HG02610 (cell line): ENCODE measurements at regions not wholly inside any gene's neighbourhood (a gene's known extent, or its start where the extent isn't known, plus 50 kb on each side); places are given as distances from the start of the nearest gene placed in this dataset.

Experiments
- ATAC-seq: cut with Tn5 transposase; IDR thresholded peaks from one replicate; pipeline ENCODE4 v1.9.1; 2021; ENCODE audit warnings: mild to moderate bottlenecking, moderate library complexity; ENCODE audit not compliant: unreplicated experiment

- no peak for ATAC-seq
Observed at GRCh38 chr5:9927521-9927997, 297.4 kb upstream of the TAS2R1 start.

GRCh38 chr5:9927106-9927505, 297.0 kb upstream of the TAS2R1 start:
- no peak for ATAC-seq

- no peak for ATAC-seq
Observed at GRCh38 chr5:9924614-9925013, 294.5 kb upstream of the TAS2R1 start.

GRCh38 chr5:9922719-9923118, 292.6 kb upstream of the TAS2R1 start:
- no peak for ATAC-seq

GRCh38 chr5:9920697-9921096, 290.5 kb upstream of the TAS2R1 start:
- no peak for ATAC-seq

- ATAC-seq = no peak
Observed at GRCh38 chr5:9919306-9920030, 289.3 kb upstream of the TAS2R1 start.

- no peak for ATAC-seq
Observed at GRCh38 chr5:9905661-9906060, 275.5 kb upstream of the TAS2R1 start.

- ATAC-seq = no peak
Observed at GRCh38 chr5:9903801-9904200, 273.6 kb upstream of the TAS2R1 start.

- ATAC-seq = no peak
Observed at GRCh38 chr5:9898319-9898718, 268.2 kb upstream of the TAS2R1 start.

GRCh38 chr5:9895302-9895645, 265.1 kb upstream of the TAS2R1 start:
- no peak for ATAC-seq

GRCh38 chr5:9894571-9895301, 264.6 kb upstream of the TAS2R1 start:
- ATAC-seq = no peak

GRCh38 chr5:9892696-9893095, 262.5 kb upstream of the TAS2R1 start:
- no peak for ATAC-seq

GRCh38 chr5:9889511-9889910, 259.4 kb upstream of the TAS2R1 start:
- no peak for ATAC-seq

- no peak for ATAC-seq
Observed at GRCh38 chr5:9888501-9888901, 258.4 kb upstream of the TAS2R1 start.

- ATAC-seq = no peak
Observed at GRCh38 chr5:9885164-9885563, 255.0 kb upstream of the TAS2R1 start.

- no peak for ATAC-seq
Observed at GRCh38 chr5:9878206-9878605, 248.1 kb upstream of the TAS2R1 start.

- ATAC-seq = no peak
Observed at GRCh38 chr5:9877488-9877887, 247.3 kb upstream of the TAS2R1 start.

- no peak for ATAC-seq
Observed at GRCh38 chr5:9876451-9876850, 246.3 kb upstream of the TAS2R1 start.

GRCh38 chr5:9869616-9870288, 239.6 kb upstream of the TAS2R1 start:
- ATAC-seq = no peak

- ATAC-seq = no peak
Observed at GRCh38 chr5:9865574-9865973, 235.4 kb upstream of the TAS2R1 start.

GRCh38 chr5:9864791-9865190, 234.6 kb upstream of the TAS2R1 start:
- no peak for ATAC-seq

- no peak for ATAC-seq
Observed at GRCh38 chr5:9863486-9863885, 233.3 kb upstream of the TAS2R1 start.
